Muscle layer of colon (tissue), 2 donors: ENCODE measurements at regions not wholly inside any gene's neighbourhood (a gene's known extent, or its start where the extent isn't known, plus 50 kb on each side); places are given as distances from the start of the nearest gene placed in this dataset.

Experiments
- H3K27ac ChIP-seq: one replicate; pipeline ENCODE4 v1.7.0; 2013; ENCODE audit warnings: low read depth, mild to moderate bottlenecking, low read length, moderate library complexity
- H3K27me3 ChIP-seq, 2 donors: one replicate each; pipeline ENCODE4 v1.7.0; 2013; ENCODE audit warnings: low read length in 2 of 2, mild to moderate bottlenecking in 2 of 2; ENCODE audit not compliant: insufficient read depth in 2 of 2, control insufficient read depth in 1 of 2
- H3K36me3 ChIP-seq: one replicate; pipeline ENCODE4 v1.7.0; 2013; ENCODE audit warnings: mild to moderate bottlenecking, low read length; ENCODE audit not compliant: insufficient read depth
- H3K4me1 ChIP-seq: one replicate; pipeline ENCODE4 v1.7.0; 2013; ENCODE audit warnings: mild to moderate bottlenecking, low read length; ENCODE audit not compliant: insufficient read depth
- H3K4me3 ChIP-seq, 2 donors: one replicate each; pipeline ENCODE4 v1.7.0; 2013; ENCODE audit warnings: low read length in 2 of 2, low read depth in 1 of 2, mild to moderate bottlenecking in 1 of 2, moderate library complexity in 1 of 2
- H3K9ac ChIP-seq: one replicate; pipeline ENCODE4 v1.7.0; 2013; ENCODE audit warnings: low read length
- H3K9me3 ChIP-seq: one replicate; pipeline ENCODE4 v1.7.0; 2013; ENCODE audit warnings: mild to moderate bottlenecking, low read length
- donor health status: abdominal sarcoma.
- donor health status: Adenocarcinoma of cecum.

GRCh38 chr2:18814387-18814786, 225.0 kb upstream of the NT5C1B start:
- Histone ChIP-seq H3K9me3 (no peaks in the 10 kb centered on the region), H3K27me3 (no peaks in the 10 kb centered on the region), H3K9ac (no peak overlapping the region), H3K4me3 (no peak overlapping the region), H3K36me3 (no peaks in the 10 kb centered on the region), H3K27ac (no peak overlapping the region), H3K4me1 (no peaks in the 10 kb centered on the region)

- no peaks in the 10 kb centered on the region for H3K36me3 ChIP-seq
- no peak overlapping the region for H3K4me3 ChIP-seq
- no peak overlapping the region for H3K9ac ChIP-seq
- no peaks in the 10 kb centered on the region for H3K9me3 ChIP-seq
- peaks cover 0 to 5% of the 10 kb centered on the region in 2 donors for H3K27me3 ChIP-seq
- H3K27ac ChIP-seq, result no peak overlapping the region
- no peaks in the 10 kb centered on the region for H3K4me1 ChIP-seq
Observed at GRCh38 chr2:18804536-18804935, 215.2 kb upstream of the NT5C1B start.

- Histone ChIP-seq H3K27ac (no peak overlapping the region), H3K4me3 (no peak overlapping the region), H3K36me3 (no peaks in the 10 kb centered on the region), H3K27me3 (peaks cover 0 to 5% of the 10 kb centered on the region in 2 donors), H3K9me3 (no peaks in the 10 kb centered on the region), H3K4me1 (no peaks in the 10 kb centered on the region), H3K9ac (no peak overlapping the region)
Observed at GRCh38 chr2:18803141-18803939, 214.0 kb upstream of the NT5C1B start.

- H3K9me3 ChIP-seq, result no peaks in the 10 kb centered on the region
- H3K4me3 ChIP-seq, result no peak overlapping the region
- no peaks in the 10 kb centered on the region for H3K4me1 ChIP-seq
- H3K36me3 ChIP-seq, result no peaks in the 10 kb centered on the region
- no peak overlapping the region for H3K27ac ChIP-seq
- H3K27me3 ChIP-seq, result peaks cover 0 to 5% of the 10 kb centered on the region in 2 donors
- no peak overlapping the region for H3K9ac ChIP-seq
Observed at GRCh38 chr2:18800240-18800971, 211.0 kb upstream of the NT5C1B start.

GRCh38 chr2:18799397-18799796, 210.0 kb upstream of the NT5C1B start:
- Histone ChIP-seq H3K9me3 (no peaks in the 10 kb centered on the region), H3K27me3 (peaks cover 0 to 5% of the 10 kb centered on the region in 2 donors), H3K36me3 (no peaks in the 10 kb centered on the region), H3K27ac (no peak overlapping the region), H3K4me1 (no peaks in the 10 kb centered on the region), H3K4me3 (no peak overlapping the region), H3K9ac (no peak overlapping the region)

GRCh38 chr2:18797133-18797845, 207.9 kb upstream of the NT5C1B start:
- Histone ChIP-seq H3K4me1 (peaks cover 14% of the 10 kb centered on the region), H3K4me3 (no peak overlapping the region), H3K36me3 (no peaks in the 10 kb centered on the region), H3K9me3 (no peaks in the 10 kb centered on the region), H3K9ac (no peak overlapping the region), H3K27ac (no peak overlapping the region), H3K27me3 (peaks cover 0 to 5% of the 10 kb centered on the region in 2 donors)

GRCh38 chr2:18795906-18796305, 206.5 kb upstream of the NT5C1B start:
- peaks cover 26% of the 10 kb centered on the region for H3K4me1 ChIP-seq
- H3K9me3 ChIP-seq, result no peaks in the 10 kb centered on the region
- no peaks in the 10 kb centered on the region for H3K27me3 ChIP-seq
- H3K27ac ChIP-seq, result no peak overlapping the region
- H3K36me3 ChIP-seq, result no peaks in the 10 kb centered on the region
- no peak overlapping the region for H3K4me3 ChIP-seq
- no peak overlapping the region for H3K9ac ChIP-seq

- Histone ChIP-seq H3K9me3 (no peaks in the 10 kb centered on the region), H3K27ac (peak overlapping the region; percentile 74), H3K9ac (no peak overlapping the region), H3K36me3 (no peaks in the 10 kb centered on the region), H3K4me3 (no peak overlapping the region), H3K4me1 (peaks cover 36% of the 10 kb centered on the region), H3K27me3 (no peaks in the 10 kb centered on the region)
Observed at GRCh38 chr2:18792684-18793083, 203.3 kb upstream of the NT5C1B start.

GRCh38 chr2:18792226-18792629, 202.9 kb upstream of the NT5C1B start:
- Histone ChIP-seq H3K9me3 (no peaks in the 10 kb centered on the region), H3K4me1 (peaks cover 36% of the 10 kb centered on the region), H3K27me3 (no peaks in the 10 kb centered on the region), H3K4me3 (no peak overlapping the region), H3K36me3 (no peaks in the 10 kb centered on the region), H3K27ac (peak overlapping the region; percentile 74), H3K9ac (no peak overlapping the region)

- Histone ChIP-seq H3K9ac (no peak overlapping the region), H3K36me3 (no peaks in the 10 kb centered on the region), H3K9me3 (no peaks in the 10 kb centered on the region), H3K27me3 (no peaks in the 10 kb centered on the region), H3K4me3 (no peak overlapping the region), H3K4me1 (peaks cover 36% of the 10 kb centered on the region), H3K27ac (peak overlapping the region; percentile 74)
Observed at GRCh38 chr2:18791172-18791797, 201.9 kb upstream of the NT5C1B start.
